ENCODE measurements at regions not wholly inside any gene's neighbourhood (a gene's known extent, or its start where the extent isn't known, plus 50 kb on each side); places are given as distances from the start of the nearest gene placed in this dataset.
"Not testable (repeated sequence)": the region's sequence is repeated elsewhere in the genome, so short reads cannot be mapped to it uniquely, and the experiment has no call there.

DNA sequence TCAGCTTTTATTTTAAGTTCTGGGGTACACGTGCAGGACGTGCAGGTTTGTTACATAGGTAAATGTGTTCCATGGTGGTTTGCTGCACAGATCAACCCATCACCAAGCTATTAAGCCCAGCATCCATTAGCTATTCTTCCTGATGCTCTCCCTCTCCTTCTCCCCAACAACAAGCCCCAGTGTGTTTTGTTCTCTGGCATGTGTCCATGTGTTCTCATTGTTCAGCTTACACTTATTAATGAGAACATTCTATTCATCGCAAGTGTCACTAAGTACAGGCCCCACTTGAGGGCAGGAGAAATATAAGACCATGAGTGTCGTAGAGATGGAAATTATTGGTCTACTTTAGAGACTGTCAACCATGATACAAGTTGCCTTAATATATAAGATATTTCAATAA is 615.1 kb downstream of the CDH8 start:
- DNase-seq, result no peak

DNA sequence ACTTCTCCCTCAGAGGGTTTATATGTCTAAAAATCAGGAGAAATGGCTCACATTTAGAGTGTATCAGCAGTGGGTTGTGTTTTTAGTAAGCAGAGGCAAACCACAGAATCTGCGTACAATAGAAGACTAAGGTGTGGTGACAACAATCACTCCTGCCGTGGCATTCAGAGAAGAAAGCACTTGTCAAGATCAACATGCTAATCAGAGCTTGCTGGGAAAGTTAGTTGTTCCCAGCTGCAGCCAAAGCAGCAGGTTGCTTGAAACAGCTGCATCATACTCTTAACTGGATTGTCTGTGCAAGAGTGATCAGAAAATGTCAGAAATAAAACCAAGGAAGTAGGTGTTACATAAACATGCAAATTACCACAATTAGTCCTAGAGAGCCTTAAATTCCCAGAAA is 616.4 kb downstream of the CDH8 start:
- no peak for DNase-seq

DNA sequence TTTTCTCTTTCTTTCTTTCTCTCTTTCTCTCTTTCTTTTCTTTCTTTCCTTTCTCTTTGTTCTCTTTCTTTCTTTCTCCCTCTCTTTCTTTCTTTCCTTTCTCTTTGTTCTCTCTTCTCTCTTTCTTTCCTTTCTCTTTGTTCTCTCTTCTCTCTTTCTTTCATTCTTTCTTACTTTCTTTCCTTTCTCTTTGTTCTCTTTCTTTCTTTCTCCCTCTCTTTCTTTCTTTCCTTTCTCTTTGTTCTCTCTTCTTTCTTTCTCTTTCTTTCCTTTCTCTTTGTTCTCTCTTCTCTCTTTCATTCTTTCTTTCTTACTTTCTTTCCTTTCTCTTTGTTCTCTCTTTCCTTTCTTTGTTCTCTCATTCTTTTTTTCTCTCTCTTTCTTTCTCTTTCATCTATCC is 617.4 kb downstream of the CDH8 start:
- not testable (repeated sequence) for DNase-seq

DNA sequence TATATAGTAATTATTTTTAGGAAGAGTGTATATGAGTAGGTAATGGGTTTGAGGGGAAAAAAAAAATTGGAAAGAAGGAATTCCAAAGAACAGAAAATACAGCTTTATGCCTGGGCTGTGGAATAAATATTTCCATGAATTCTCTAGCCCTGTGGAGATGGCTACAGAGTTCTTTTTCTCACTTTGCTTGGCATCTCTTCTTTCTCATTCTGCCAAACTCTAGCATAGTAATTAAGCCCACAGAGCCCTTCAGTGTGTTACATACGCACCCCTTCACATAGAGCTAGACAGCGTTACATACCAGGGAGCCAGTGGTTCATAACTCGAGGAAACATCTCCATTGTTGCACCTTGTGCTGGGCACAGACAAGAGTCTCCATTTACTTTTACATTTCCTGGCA is 621.1 kb downstream of the CDH8 start:
- DNase-seq, result no peak

DNA sequence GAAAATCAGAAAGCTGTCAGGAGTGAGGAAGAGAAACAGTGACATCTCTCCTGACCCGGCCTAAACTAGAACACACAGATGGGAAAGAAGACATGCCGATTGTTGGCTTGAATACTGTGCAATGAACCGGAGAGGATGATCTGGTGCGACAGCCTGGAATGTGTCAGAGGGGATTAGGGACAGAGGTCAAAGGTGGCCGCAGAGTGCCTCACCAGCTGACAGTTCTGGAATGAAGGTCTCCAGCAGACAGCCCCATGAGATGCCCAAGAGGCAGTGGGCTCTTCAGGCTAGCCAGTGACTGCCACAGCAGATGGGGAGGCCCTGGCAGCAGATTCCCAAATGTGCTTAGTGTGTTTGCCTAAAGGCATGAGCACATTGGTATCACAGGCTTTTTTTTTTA is 623.2 kb downstream of the CDH8 start:
- DNase-seq, result no peak

DNA sequence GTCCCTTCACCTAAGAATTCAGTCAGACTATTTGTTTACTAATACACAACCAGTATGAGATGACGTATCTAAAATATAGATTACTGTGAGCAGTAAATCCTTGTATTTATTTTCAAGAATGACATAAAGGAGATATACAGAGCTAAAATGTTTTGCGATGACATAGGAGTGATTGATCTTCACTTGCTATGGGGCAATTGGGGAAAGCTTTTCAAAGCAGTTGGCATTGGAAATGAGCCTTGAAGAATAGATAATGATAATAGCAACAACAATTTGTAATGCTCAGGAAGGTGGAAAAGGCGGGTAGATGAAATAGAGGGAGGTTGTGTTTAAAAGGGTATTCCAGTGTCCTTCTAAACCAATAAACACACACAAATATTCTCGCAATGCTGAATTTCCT is 623.7 kb downstream of the CDH8 start:
- no peak for DNase-seq

DNA sequence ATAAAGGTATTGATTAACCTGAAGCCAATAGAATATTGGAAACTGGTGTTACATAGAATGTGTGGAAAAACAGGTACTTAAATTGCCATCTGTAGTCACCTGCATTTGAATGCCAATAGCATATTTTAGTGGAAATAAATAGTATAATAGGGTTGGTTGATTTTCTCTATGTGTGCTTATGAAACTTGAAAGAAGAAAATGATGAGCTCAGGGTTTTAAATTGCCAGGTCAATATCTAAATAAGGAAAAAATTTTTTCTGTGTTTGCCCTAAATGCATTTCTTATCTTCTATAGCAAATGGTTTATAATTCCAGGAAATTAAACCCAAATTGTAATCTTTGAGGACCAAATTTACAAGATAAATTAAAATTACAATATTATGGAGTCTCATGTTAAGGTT is 626.6 kb downstream of the CDH8 start:
- no peak for DNase-seq

DNA sequence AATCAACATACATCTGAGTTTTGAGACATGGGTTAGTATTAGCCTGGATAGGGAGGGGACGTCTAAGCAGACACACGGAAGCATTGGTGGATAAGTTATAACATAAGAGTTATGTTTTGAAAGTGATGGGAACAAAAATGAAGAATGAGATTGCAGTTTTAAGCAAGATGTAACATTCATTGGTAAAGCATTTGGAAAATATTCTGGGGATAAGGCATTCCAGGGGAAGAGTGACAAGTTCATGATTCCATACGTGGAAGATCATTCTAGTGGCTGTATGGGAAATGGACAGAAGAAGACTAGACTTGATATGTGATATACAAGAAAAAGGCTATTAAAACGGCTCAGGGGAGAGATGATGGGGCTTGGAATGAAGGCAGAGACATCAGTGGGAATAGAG is 632.9 kb downstream of the CDH8 start:
- DNase-seq, result no peak

DNA sequence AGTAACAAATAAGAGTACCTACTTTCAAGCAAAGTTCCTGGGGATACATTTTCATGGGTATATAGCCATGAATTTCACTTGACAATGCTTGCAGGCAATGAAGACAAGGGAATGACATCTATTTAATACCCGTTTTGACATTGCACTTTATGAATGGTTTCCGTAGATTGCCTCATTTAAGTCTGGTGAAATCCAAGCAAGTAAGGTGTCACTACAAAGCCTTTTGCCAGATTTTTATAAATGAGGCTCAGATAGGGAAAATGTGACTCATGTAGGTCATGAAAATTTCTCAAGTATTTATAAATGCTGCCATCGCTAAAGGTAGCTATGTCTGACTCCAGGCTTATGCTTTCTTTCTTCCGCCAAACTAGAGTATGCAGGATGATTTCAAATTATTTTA is 644.3 kb downstream of the CDH8 start:
- no peak for DNase-seq

DNA sequence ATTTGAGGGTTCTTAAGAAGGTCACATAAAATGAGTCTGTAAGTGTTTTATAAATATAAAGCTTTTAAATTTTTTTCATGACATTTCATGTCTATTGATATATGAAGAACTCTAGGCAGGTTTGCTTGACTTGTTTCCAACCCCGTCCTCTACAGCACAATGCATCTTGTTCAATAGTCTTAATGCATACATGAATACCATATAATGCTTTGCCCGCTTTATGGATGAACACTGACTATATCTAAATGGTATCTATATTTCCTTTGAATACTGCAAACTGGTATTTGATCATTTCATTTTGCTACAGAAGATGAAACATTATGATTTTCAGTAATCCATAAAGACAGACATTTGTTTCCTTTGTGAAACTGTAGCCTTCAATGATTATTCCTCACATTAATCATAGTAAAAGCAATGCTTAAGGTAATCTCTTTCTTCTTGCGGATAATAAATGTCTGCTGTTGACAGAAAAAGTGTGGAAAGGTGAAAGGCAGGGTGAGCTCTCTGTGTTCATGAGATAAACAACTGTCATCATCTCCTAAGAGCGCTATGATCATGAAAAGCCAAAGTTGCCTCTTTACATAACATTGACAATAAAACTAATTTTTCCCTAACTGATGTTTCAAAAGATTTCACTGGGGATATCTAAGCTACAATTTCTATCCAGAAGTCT is 645.1 kb downstream of the CDH8 start:
- no peak for DNase-seq

DNA sequence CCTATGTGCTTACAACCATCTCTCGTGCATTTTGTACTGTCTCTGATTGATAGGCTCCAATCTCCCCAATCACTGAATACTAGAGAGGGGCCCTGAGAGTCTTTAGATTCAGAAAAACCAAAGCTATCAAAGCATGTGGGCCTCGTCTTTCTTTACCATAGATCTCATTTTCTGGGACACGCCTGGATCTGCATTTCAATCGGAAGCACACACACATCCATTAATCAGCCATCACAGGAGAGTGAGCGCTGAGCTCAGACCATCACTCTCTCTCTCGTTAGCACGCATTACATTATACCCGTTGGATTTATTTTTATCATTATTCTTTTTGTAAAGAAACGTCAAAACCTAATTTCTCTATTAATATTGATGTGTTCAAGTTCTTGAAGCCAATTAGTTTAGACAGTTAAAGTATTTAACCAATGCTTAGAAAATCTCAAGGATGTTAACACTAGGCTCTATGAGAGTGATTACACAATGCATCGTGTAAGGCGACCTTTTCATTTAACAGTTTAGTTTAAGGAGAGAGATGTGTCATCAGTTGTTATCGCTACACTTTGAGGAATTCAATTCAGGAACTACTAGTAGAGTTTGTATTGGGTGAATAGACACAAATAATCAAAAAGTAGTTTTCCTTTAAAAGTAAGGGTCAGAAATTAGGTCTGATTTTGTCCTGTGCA is 650.7 kb downstream of the CDH8 start:
- no peak for DNase-seq

DNA sequence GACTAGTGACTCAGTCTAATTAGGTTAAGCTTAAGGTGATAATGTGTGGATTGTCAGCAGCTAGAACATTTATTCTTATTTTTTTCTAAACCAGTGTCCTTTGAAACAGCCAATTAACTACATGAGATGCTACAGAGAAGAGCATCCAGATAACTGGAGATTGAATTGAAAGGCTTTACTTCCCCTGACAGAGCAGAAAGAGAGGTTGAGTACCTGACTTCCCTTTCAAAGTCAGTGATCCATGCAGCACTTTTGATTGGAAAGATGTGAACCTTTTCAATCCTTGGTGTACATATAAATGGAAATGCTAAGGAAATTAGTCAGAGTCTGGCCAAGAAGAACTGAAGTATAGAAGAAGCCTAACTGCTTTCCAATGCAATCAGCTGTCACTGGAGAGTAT is 653.8 kb downstream of the CDH8 start:
- no peak for DNase-seq

DNA sequence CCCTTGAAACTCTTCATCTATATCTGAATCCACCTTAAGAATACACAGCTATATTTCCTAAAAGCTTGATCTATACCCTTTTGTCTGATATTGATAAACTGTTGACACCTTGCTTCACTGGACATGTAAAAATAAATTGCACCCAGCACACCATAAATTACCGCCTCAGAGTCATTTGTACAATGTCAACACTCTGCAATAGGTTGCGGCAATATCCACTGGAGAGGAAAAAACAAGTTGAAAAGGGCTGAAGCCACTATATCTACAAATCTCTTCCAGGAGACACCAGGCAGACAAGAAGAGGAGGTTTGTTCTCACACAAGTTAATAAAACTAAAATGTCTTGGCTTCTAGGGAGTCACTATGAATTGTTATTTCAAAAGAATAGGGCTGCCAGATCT is 656.9 kb downstream of the CDH8 start:
- no peak for DNase-seq

DNA sequence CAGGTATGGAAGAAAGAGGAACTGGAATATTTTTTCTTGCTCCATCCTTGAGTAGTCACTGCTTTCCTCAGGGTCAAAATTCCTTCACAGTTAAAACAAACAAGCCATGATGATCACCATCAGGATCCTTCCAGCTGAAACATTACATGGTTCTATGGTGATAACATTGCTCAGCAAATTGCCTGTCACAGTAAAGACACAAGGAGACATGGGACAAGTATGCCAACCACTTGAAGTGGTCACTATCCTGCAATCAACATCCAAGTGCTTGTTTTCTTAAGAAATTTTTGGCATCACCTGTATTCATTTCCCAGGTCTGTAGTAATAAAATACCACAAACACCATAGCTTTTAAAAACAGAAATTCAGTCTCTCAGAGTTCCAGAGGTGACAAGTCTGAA is 662.2 kb downstream of the CDH8 start:
- DNase-seq, result no peak

DNA sequence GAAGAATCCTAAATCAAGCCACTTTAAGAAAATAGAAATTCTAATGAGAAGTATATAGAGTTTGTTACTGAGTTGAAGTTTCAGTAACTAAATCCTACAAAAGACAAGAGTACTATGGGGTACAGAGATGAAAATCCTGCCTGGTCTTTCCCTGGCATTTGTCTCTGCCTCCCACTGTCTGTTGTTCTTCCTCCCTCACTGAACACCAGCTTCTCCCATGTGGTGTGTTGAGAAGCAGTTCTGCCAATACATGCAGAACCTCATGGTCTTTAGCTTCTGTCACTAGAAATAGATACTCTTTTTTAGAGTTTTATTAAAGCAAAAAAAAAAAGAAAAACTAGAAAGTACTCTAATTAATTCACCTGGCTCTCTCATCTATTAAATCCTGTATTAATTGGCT is 664.4 kb downstream of the CDH8 start:
- no peak for DNase-seq

DNA sequence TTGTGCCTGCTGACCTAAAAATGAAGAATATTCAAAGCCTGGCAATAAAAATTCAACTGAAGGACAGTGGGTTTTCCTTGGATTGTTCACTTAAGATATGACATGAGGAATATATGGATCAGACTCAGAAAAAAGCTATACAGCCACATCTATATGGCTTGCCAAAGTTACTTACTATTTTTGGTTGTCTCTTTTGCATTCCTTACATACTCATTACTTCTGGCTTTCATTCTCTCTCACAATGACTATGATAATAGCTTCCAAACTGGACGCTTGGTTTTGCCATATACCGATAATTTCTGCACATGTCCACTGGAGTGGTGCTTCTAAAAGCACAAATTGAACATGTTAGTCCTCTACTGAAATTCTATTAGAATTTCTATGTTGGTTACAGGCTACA is 664.9 kb downstream of the CDH8 start:
- DNase-seq, result no peak

DNA sequence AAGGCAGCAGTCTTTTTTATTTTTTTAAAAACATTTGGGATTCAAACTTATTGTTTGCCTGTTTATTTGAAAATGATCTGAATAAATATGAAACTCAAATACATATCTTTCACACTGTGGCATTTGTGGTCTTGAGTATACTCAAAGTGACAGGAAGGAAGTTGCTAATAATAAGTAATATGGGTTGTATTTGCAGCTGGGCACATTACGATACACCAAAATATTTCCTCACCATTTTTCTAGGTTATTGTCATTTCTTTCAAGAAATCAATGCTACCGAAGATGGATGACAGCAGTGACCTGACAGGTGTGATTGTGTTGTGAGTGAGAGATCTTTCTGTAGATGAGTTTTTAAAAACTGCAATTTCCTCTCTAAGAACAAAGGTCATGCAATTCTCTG is 665.7 kb downstream of the CDH8 start:
- no peak for DNase-seq

DNA sequence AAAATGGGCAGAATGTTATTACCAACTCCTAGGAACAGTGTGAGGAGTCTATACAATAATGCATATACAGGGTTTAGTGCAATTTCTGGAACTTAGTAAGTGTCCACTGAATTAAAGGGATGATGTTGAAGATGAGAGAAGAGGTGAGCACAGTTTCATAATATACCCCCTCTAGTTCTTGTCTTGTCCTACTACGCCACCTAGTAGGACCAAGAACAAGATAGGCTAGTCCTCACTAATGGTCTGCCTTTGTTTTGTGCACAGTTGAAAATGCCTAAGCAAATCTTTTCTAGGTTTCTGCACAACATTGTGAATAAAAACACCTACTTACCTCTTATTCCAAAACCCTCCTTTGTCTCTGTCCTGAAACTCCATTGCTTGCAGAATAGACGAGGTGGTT is 670.2 kb downstream of the CDH8 start:
- DNase-seq, result no peak

DNA sequence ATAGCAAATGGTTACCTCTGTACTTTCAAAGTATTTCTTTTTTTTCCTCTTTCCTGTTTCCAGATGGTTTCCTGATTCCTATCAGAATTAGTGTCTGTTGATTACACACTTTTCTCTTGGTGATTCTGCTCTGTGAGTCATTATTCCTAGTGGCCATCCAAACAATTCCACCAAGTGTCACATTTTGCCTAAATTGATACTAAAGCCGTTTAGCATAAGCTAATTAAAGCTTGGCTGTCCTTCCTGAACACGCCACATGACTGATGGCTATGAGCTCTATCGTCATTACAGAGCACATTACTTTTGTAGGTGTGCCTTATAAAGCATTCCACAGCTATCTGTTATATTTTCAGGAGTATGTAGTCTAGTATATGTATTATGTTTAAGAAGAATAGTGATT is 671.2 kb downstream of the CDH8 start:
- no peak for DNase-seq

DNA sequence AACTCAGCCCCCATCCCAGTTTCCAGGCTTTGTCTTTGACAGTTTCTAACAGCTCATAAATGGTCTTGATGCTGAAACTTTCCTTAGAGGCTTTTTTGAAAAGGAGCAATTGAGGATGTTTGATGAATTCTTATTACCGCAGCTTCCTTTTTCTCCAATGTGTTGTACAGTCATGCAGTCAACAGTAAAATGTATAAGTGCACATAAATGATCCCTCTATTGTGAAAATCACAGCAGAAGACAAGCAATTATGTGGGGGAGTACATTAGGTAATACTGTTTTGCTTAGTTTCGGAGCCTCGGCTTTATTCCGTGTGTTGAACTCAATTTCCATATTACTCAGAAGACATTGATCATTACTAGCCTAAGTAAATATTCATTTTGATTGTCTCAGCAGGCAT is 673.7 kb downstream of the CDH8 start:
- DNase-seq, result no peak

DNA sequence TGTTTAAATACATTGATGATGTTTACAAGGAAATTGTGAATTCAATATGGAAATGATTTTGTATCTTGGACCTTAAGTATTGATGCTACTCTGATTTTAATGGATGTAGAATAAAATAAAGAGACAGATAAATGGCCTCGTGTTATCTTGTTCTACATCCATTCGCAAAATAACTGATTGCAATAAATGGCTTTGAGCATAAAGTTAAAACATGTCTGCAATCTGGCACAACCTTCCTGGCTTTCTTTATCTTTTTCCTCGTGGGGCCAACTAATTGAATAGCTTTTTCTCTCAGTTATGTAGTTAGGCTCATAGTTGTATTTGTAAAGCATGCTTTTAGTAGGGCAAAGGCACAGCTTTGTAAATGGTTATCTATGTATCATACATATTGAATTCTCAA is 691.4 kb downstream of the CDH8 start:
- DNase-seq, result no peak

DNA sequence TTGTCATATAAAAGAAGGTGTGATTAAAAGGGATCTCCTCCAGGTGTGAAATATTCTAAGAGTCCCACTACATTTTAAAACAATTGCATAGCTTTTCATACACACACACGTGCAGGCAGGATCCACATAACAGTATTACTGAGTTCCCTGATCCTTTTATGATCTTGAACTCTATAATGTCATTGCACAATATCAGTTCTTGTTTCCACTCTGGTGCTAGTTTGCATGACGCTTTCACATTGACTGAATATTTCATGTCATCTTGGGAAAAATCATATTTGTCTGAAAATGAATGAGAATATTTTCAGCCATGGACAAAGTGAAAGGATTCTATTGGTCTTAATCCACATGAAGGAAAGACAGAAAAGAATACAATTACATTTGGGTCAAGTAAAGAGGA is 703.8 kb downstream of the CDH8 start:
- DNase-seq, result no peak

DNA sequence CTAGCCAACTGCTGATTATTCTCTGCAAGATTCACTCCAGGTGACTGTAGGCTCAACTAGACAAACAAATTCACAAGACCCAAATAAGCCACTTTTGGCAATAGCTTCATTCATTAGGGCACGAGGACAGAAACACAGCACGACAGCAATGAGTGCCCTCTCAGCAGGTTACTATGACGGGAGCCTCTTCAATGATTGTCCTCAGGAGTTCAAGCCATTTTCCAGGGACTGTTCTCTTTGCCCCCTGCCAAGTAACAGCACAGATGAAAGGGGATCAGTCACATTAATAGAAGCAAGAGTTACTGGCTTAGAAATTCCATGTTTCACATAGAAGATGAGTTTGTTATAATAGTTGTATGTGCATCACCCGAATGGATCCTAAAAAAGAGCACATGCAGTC is 712.2 kb downstream of the CDH8 start:
- no peak for DNase-seq

DNA sequence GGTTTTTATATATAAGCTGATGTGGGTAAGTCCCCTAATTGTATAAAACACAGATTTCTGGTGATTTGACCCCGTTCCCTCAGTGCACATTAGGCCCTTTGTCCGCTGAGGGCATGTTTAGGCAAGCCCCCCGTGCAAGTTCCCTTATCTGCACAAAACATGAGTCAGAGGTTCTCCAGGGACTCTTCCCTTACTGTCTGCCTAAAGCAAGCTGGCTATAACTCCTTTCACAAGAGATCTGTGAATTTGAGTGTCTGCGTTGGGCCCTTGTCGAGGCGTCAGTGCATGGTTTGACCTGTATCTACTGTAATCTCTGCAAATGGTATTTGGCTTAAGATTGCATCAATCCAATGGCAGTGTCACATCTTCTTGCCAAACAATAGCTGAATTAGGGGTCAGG is 712.8 kb downstream of the CDH8 start:
- no peak for DNase-seq

DNA sequence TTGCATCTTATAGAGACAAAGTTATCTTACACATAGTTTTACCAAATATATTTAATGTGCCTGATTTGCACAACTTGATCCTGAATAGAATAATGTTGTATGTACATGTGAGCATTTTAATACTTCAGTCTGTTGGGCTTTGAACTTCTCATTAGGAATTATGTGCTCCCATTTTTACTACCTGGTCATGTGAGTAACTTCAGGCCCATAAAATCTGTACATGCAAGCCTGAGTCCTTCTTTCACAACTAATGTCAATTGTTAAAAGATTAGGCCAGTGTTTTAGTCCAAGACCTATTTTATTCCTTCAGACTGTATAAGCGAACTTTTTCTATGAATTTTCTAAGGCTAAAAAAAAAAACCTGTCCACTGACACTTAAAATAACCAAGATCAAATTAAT is 715.4 kb downstream of the CDH8 start:
- no peak for DNase-seq

Measured in activated effector memory CD4-positive, alpha-beta T cell treated with anti-CD3 and anti-CD28 coated beads, Interleukin-2, amount 50 U/mL, for 16 hours (primary cell).